GF-D8 (cell line): ENCODE measurements at regions not wholly inside any gene's neighbourhood (a gene's known extent, or its start where the extent isn't known, plus 50 kb on each side); places are given as distances from the start of the nearest gene placed in this dataset.

Source experiments
- DNase-seq: peaks from one replicate; lab custom pipeline; 2025; lab: John Stamatoyannopoulos, UW

GRCh38 chr1:29667951-29668350 lies 431.6 kb downstream of the PTPRU start:
- no peak for DNase-seq

GRCh38 chr1:29664711-29665110 lies 428.4 kb downstream of the PTPRU start:
- DNase-seq = no peak

- no peak for DNase-seq
Measured at GRCh38 chr1:29658688-29659087, 422.4 kb downstream of the PTPRU start.

- no peak for DNase-seq
Measured at GRCh38 chr1:29657816-29658215, 421.5 kb downstream of the PTPRU start.

- no peak for DNase-seq
Measured at GRCh38 chr1:29655945-29656850, 419.9 kb downstream of the PTPRU start.

GRCh38 chr1:29655145-29655544 lies 418.8 kb downstream of the PTPRU start:
- DNase-seq = no peak

GRCh38 chr1:29653886-29654450 lies 417.6 kb downstream of the PTPRU start:
- no peak for DNase-seq

- no peak for DNase-seq
Measured at GRCh38 chr1:29653034-29653810, 416.9 kb downstream of the PTPRU start.

- no peak for DNase-seq
Measured at GRCh38 chr1:29651684-29652665, 415.7 kb downstream of the PTPRU start.

- no peak for DNase-seq
Measured at GRCh38 chr1:29651246-29651645, 414.9 kb downstream of the PTPRU start.

- DNase-seq = no peak
Measured at GRCh38 chr1:29650476-29650875, 414.2 kb downstream of the PTPRU start.

- DNase-seq = no peak
Measured at GRCh38 chr1:29650041-29650400, 413.7 kb downstream of the PTPRU start.

- no peak for DNase-seq
Measured at GRCh38 chr1:29649189-29650040, 413.1 kb downstream of the PTPRU start.

- no peak for DNase-seq
Measured at GRCh38 chr1:29648798-29649188, 412.5 kb downstream of the PTPRU start.

- DNase-seq = no peak
Measured at GRCh38 chr1:29648026-29648425, 411.7 kb downstream of the PTPRU start.

- no peak for DNase-seq
Measured at GRCh38 chr1:29647581-29647980, 411.3 kb downstream of the PTPRU start.

GRCh38 chr1:29646161-29646775 lies 409.9 kb downstream of the PTPRU start:
- DNase-seq = no peak

- no peak for DNase-seq
Measured at GRCh38 chr1:29645586-29645985, 409.3 kb downstream of the PTPRU start.

GRCh38 chr1:29644812-29645211 lies 408.5 kb downstream of the PTPRU start:
- no peak for DNase-seq

GRCh38 chr1:29643838-29644440 lies 407.6 kb downstream of the PTPRU start:
- DNase-seq = no peak
